ENCODE measurements at regions not wholly inside any gene's neighbourhood (a gene's known extent, or its start where the extent isn't known, plus 50 kb on each side); places are given as distances from the start of the nearest gene placed in this dataset.
"Not testable (repeated sequence)": the region's sequence is repeated elsewhere in the genome, so short reads cannot be mapped to it uniquely, and the experiment has no call there.

- no peak for TF ChIP-seq CTCF (IDR thresholded peaks at IDR 0.05; ENCODE audit: low read depth, low read length, missing control alignments)
Measured at GRCh38 chr14:71399057-71399487, 491.8 kb downstream of the PCNX1 start.

GRCh38 chr14:71400871-71401321 is 493.6 kb downstream of the PCNX1 start:
- no peak overlapping the region for H3K4me3 ChIP-seq (replicated peaks; ENCODE audit: low read depth, low read length)
- DNase-seq (ENCODE audit: extremely low read depth, low read depth) = no peak
- TF ChIP-seq CTCF (IDR thresholded peaks at IDR 0.05; ENCODE audit: low read depth, low read length, missing control alignments) = no peak

More at GRCh38 chr14:71399057-71399487, 491.8 kb downstream of the PCNX1 start:
- H3K4me3 ChIP-seq (replicated peaks; ENCODE audit: low read depth, low read length) = no peak overlapping the region
- no peak for DNase-seq (ENCODE audit: extremely low read depth, low read depth)

GRCh38 chr14:71402415-71402814 is 495.2 kb downstream of the PCNX1 start:
- not testable (repeated sequence) for H3K4me3 ChIP-seq (replicated peaks; ENCODE audit: low read depth, low read length); DNase-seq (ENCODE audit: extremely low read depth, low read depth)

- H3K4me3 ChIP-seq (replicated peaks; ENCODE audit: low read depth, low read length) = no peak overlapping the region
- no peak for TF ChIP-seq CTCF (IDR thresholded peaks at IDR 0.05; ENCODE audit: low read depth, low read length, missing control alignments)
- no peak for DNase-seq (ENCODE audit: extremely low read depth, low read depth)
Measured at GRCh38 chr14:71403656-71404055, 496.4 kb downstream of the PCNX1 start.

GRCh38 chr14:71405676-71406075 is 498.4 kb downstream of the PCNX1 start:
- no peak overlapping the region for H3K4me3 ChIP-seq (replicated peaks; ENCODE audit: low read depth, low read length)
- no peak for TF ChIP-seq CTCF (IDR thresholded peaks at IDR 0.05; ENCODE audit: low read depth, low read length, missing control alignments)
- DNase-seq (ENCODE audit: extremely low read depth, low read depth) = no peak

- DNase-seq (ENCODE audit: extremely low read depth, low read depth) = no peak
- no peak for TF ChIP-seq CTCF (IDR thresholded peaks at IDR 0.05; ENCODE audit: low read depth, low read length, missing control alignments)
Measured at GRCh38 chr14:71408362-71409030, 501.2 kb downstream of the PCNX1 start.

GRCh38 chr14:71410578-71411284 is 503.5 kb downstream of the PCNX1 start:
- DNase-seq (ENCODE audit: extremely low read depth, low read depth) = no peak
- TF ChIP-seq CTCF (IDR thresholded peaks at IDR 0.05; ENCODE audit: low read depth, low read length, missing control alignments) = no peak
- H3K4me3 ChIP-seq (replicated peaks; ENCODE audit: low read depth, low read length) = no peak overlapping the region

More at GRCh38 chr14:71408362-71409030, 501.2 kb downstream of the PCNX1 start:
- no peak overlapping the region for H3K4me3 ChIP-seq (replicated peaks; ENCODE audit: low read depth, low read length)

All from HFF-Myc (cell line).